ENCODE measurements at regions not wholly inside any gene's neighbourhood (a gene's known extent, or its start where the extent isn't known, plus 50 kb on each side); places are given as distances from the start of the nearest gene placed in this dataset.
"Not testable (repeated sequence)": the region's sequence is repeated elsewhere in the genome, so short reads cannot be mapped to it uniquely, and the experiment has no call there.

DNA sequence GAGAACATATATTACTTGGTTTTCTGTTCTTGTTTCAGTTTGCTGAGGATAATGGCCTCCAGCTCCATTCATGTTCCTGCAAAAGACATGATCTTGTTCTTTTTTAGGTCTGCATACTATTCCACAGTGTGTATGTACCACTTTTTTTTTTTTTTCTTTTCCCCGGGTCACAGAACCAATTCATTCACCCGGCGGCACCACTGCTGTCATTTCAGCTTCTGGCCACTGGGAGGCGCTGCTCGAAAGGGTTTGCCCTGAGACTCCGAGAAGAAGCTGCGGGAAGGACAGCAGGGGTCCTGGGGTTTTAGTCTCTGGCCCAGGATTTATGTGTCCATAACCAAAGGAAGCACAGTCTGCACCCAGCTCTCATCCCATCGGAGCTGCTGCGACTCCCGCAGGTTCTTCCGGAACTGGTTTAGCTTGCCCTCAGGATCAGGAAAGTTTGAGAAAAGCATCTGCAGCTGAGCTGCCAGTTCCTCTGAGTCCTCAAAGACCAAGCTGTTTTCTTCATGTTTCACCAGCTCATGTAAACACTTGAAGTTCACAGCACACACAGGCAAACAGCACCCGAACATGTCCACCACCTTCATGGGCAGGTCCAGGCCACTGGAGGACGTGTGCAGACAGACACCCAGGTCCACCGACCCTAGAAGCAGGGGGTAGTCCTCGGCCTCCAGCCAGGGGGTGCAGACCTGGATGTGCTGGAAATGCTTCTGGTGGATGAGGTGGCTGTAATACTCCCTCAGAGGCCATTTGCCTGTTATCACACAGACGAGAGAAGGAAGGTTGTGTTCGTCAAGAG is 76.3 kb upstream of the KCNAB1 start:
- not testable (repeated sequence) for DNase-seq (ENCODE audit: insufficient read length, low spot score)
- peak; percentile 16 for FAIRE-seq

DNA sequence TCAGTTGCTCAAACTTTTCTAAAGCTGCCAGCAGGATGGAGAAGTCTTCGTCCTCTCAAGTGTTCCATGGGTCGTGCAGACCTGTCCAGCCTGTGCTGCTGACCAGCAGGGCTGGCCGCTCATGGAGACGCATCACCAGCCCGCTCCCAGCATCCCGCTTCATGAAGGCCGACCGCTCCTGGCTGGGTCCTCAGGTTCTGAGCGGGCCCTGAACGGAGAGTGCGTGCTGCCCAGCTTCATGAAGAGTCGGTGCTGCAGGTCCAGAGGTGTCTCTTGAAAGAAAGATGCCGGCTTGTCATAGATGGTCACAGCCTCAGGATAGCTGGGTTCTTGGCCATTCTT is 75.8 kb upstream of the KCNAB1 start:
- FAIRE-seq (no peak), DNase-seq (ENCODE audit: insufficient read length, low spot score) (no peak)

DNA sequence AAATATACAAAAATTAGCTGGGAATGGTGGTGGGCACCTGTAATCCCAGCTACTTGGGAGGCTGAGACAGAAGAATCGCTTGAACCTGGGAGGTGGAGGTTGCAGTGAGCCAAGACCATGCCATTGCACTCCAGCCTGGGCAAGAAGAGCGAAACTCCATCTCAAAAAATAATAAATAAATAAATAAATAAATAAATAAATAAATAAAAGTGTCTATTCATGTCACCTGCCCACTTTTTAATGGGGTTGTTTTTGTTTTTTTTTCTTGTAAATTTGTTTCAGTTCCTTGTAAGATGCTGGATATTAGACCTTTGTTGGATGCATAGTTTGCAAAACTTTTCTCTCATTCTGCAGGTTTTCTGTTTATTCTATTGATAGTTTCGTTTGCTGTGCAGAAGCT is 71.9 kb upstream of the KCNAB1 start:
- not testable (repeated sequence) for DNase-seq (ENCODE audit: insufficient read length, low spot score); FAIRE-seq

DNA sequence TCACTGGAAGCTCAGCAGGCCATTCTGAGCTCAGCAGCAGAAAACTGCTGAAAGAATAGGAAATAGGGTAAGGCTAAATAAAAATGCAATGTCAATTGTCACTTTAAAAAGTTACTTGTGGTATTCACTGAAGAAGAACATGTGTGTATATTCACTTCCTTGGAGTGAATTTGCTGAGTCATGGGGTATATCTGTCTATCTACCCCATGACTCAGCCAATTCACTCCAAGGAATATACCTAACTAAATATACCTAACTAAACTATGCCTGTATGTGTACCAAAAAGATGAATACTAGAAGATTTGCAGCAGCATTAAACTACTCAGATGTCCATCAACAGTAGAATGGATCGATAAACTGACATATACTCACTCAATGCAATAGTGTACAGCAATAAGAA is 69.5 kb upstream of the KCNAB1 start:
- DNase-seq (ENCODE audit: insufficient read length, low spot score) = no peak
- FAIRE-seq = no peak

DNA sequence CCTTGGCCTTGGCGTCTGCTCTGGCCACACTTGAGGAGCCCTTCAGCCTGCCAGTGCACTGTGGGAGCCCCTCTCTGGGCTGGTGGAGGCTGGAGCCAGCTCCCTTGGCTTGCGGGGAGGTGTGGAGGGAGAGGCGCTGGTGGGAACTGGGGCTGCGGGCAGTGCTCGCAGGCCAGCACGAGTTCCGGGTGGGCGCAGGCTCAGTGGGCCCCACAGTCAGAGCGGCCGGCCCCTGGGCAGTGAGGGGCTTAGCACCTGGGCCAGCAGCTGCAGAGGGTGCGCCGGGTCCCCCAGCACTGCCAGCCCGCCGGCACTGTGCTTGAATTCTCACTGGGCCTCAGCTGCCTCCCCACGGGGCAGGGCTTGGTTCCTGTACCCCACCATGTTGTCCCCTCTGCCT is 68.7 kb upstream of the KCNAB1 start:
- FAIRE-seq = no peak

DNA sequence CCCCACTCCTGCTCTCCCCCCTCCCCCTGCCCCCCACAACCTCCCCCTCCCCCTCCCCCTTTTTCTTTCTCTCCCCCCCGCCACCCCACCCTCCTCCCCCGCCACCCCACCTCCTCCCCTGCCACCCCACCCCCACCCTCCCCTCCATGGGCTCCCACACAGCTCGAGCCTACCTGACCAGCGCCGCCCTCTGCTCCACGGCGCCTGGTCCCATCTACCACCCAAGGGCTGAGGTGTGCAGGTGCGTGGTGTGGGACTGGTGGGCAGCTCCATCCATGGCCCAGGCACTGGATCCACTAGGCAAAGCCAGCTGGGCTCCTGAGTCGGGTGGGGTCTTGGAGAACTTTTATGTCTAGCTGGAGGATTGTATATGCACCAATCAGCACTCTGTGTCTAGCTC is 68.3 kb upstream of the KCNAB1 start:
- DNase-seq (ENCODE audit: insufficient read length, low spot score) (no peak), FAIRE-seq (no peak)

More for the DNA sequence above, 68.7 kb upstream of the KCNAB1 start:
- no peak for DNase-seq (ENCODE audit: insufficient read length, low spot score)

DNA sequence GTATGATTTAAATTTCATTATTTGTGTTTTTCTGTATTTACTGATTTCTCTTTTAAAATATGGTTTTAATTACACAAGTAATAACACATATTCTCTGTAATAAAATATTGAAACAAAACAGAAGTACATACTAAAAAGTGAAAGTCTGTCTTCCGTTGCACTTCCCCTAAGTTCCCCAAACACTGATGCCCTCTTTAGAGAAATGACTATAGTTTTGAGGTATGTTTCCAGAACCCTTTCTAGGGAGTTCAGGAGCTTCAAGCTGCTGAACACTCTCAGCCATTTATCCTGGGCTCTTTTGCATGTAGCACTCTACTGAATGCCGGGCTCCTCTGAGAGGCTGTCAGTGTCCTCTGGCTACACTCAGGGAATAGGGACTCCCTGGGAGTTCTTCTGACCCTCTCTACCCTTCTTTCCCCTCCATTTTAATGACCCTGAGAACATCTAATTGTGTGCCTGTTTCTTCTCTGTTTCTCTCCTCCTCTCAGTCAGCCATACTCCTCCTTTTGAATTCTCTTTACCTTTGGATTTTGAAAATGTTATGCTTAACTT is 60.4 kb upstream of the KCNAB1 start:
- FAIRE-seq = no peak
- no peak for DNase-seq (ENCODE audit: insufficient read length, low spot score)

DNA sequence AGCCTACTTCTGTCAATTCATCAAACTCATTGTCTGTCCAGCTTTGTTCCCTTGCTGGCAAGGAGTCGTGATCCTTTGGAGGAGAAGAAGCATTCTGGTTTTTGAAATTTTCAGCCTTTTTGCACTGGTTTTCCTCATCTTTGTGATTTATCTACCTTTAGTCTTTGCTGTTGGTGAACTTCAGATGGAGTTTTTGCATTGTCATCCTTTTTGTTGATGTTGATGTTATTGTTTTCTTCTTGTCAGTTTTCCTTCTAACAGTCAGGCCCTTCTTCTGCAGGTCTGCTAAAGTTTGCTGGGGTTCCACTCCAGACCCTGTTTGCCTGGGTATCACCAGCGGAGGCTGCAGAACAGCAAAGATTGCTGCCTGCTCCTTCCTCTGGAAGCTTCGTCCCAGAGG is 52.2 kb upstream of the KCNAB1 start:
- DNase-seq (ENCODE audit: insufficient read length, low spot score); FAIRE-seq: not testable (repeated sequence)

DNA sequence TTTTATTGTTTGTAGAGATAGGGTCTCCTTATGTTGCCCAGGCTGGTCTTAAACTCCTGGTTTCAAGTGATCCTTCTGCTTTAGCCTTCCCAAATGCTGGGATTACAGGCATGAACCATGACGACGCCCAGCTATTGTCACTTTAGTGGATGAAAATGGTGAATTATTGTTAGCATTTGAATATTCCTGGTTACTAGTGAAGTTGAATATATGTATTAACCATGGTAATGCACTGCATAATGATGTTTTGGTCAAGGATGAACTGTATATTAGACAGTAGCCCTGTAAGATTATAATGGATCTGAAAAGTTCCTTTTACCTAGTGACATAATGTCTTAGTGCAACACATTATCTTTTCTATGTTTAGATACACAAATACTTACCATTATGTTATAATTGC is 50.4 kb upstream of the KCNAB1 start:
- FAIRE-seq (no peak), DNase-seq (ENCODE audit: insufficient read length, low spot score) (no peak)

All from HTR-8/SVneo (cell line).